Left colon (tissue), 2 donors: ENCODE measurements at regions not wholly inside any gene's neighbourhood (a gene's known extent, or its start where the extent isn't known, plus 50 kb on each side); places are given as distances from the start of the nearest gene placed in this dataset.

Source experiments
- ATAC-seq: fragments of 200-7000 bp; cut with Tn5 transposase; one replicate; pipeline ENCODE4 v1.9.1; 2020; ENCODE audit warnings: mild to moderate bottlenecking, moderate library complexity
- DNase-seq, 2 donors: peaks; one replicate each; pipeline ENCODE4 v3.0.0-alpha.2; 2020
- intact Hi-C, 2 donors: fragments of 100-400 bp; cut with DNase I in 1 of 2; cut with micrococcal nuclease in 1 of 2; formaldehyde crosslinking; loops; one replicate each; pipeline versions ENCODE4 v1.11.2 to v1.14.0; 2022; cut with DNase I, micrococcal nuclease
- donor health status: DM: no; HTN: no; CAD: no.
- donor health status: DM: yes; HTN: yes; CAD: no.

GRCh38 chr3:193837347-193837827, 244.4 kb downstream of the OPA1 start:
- ATAC-seq (no peak), DNase-seq (peak in 1 of 2 donors; percentile 11)
- intact Hi-C loops: no loop called here

DNA sequence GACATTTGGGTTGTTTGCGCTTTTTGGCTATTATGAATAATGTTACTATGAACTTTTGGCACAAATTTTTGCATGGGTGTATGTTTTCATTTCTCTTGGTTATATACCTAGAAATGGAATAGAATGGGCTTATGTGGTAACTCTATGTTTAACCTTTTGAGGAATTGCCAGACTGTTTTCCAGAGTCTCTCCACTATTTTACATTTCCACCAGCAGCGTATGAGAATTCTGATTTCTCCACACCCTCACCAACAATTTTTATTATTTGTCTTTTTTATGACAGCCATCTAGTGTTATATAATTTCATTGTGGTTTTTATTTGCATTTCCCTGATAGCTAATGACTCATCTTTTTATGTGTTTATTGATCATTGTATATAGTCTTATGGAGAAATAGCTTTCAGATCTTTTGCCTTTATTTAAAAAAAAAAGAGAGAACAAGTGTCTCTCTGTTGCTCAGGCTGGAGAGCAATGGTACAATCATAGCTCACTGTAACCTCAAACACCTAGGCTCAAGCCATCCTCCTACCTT, 247.2 kb downstream of the OPA1 start:
- intact Hi-C loops: no loop called here
- peak in 1 of 2 donors; percentile 16 for DNase-seq
- ATAC-seq: peak; percentile 55

- intact Hi-C loops: no loop called here
- DNase-seq (peak in 1 of 2 donors; percentile 19), ATAC-seq (no peak)
Measured at GRCh38 chr3:193841581-193841980, 248.6 kb downstream of the OPA1 start.

DNA sequence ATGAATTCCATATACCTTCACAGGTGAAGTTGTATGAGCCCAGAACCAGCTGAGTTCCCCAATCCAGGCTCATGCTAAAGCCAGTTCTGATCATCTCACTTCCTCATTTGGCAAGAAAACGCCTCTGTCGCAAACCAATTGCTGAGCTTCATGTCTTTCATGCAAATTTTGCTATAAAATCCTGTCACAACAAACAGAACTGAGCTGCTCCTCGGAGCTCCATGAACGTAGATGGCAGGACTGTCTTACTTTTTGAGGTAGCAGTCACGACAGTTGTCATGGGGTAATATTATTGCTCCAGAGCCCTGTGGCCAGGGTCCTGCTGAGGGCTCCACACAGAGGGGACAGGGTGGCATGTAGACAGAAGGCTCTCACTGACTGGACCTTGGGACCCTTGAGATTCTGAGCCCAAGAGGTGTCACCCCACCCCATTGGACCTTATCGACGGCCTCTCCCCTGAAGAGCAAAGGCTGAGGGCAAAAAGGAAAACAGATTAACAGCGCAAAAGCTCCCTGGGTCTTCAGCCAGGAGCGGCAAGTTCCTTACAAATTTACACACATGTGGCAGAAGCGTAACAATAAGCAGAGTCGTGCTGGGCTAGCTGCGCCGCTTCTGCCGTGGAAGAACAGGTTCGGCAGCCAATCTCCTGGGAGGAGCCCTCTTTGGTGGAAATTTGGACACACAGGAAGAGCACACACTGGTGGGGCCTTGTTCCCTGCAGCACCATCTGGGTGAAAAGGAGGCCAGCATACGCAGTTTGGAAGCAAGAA, 249.2 kb downstream of the OPA1 start:
- intact Hi-C loops: no loop called here
- ATAC-seq (no peak), DNase-seq (peak; percentile 32 to 39)

DNA sequence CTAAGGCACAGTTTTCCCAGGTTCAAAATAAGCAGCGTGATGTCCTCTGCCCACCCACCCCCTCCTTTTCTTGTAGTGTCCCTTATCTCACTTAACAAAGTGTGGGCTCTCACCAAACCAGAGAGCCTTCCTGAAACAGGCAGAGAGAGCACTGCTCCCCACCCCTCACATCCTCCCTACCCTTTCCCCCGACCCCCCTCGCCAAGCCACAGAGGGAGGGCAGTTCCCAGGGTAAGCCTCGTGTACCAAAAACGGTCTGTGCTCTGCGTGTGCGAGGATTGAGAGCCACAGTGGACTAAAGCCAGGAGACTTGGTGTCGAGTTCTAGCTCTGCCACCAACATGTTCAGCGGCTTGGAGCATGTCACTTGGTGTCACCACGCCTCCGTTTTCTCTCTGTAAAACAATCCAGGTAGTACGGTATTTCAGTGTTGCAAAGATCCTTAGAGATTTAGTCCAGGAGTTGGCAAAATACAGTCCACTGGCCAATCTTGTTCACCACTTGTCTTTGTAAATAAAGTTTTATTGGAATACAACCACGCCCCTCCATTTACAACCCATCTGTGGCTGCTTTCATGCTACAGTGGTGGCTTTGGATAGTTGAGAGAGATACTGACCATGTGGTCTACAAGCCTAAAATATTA, 249.9 kb downstream of the OPA1 start:
- ATAC-seq (peak; percentile 35), DNase-seq (peak in 1 of 2 donors; percentile 31)

GRCh38 chr3:193843474-193844301, 250.7 kb downstream of the OPA1 start:
- peak; percentile 74 for ATAC-seq
- peak; percentile 59 to 79 for DNase-seq
- intact Hi-C loops: no loop called here

More for the DNA sequence above, 249.9 kb downstream of the OPA1 start:
- intact Hi-C loops: no loop called here

DNA sequence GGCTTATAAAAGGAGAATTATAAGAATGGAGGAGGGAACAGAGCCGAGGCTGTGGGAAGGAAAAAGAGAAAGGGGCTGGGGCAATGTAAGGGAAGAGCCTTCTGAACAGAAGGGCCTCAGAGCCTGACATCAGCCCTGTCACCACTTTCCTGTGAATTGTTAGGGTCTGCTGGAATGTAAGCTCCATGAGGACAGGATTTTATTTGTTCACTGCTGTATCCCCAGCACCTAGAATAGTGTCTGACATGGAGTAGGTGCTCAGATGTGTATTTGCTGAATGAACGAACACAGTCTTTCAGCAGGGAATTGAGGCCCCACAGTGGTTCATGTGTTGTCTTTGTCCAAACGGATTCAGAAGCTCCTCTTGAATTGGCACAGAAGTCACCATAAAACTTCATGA, 251.5 kb downstream of the OPA1 start:
- intact Hi-C loops: no loop called here
- no peak for ATAC-seq

DNA sequence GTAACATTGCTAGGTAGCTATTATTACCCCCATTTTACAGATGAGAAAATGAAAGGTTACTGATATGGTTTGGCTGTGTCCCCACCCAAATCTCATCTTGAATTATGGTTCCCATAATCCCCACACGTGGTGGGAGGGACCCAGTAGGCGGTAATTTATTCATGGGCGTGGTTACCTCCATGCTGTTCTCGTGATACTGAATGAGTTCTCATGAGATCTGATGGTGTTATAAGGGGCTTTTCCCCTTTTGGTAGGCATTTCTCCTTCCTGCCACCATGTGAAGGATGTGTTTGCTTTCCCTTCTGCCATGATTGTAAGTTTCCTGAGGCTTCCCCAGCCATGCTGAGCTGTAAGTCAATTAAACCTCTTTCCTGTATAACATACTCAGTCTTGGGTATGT, 252.1 kb downstream of the OPA1 start:
- ATAC-seq (no peak), DNase-seq (peak in 1 of 2 donors; percentile 14)
- intact Hi-C loops: no loop called here

More for the DNA sequence above, 251.5 kb downstream of the OPA1 start:
- no peak for DNase-seq

DNA sequence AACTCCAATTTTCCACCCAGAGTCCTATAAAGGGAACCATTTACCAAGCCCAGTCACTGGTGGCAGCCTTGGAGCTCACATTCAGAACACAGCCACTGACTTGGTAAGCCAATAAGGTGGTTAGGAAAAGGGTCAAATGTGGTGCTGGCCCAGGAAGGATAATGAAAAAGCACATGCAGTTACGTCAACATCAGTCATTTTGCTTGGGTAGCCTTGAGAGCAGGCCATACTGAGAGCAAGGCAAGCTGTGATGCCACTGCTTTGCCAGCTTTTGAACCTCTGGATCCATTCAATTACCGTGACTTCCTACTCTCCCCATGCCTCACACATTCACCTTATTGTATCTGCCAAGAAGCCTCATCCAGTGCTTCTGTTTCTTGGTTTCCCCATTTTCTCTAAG, 253.6 kb downstream of the OPA1 start:
- intact Hi-C loops: no loop called here
- DNase-seq: peak in 1 of 2 donors; percentile 16
- no peak for ATAC-seq

GRCh38 chr3:193847402-193847801, 254.4 kb downstream of the OPA1 start:
- intact Hi-C loops: no loop called here
- no peak for DNase-seq
- ATAC-seq: peak; percentile 71

DNA sequence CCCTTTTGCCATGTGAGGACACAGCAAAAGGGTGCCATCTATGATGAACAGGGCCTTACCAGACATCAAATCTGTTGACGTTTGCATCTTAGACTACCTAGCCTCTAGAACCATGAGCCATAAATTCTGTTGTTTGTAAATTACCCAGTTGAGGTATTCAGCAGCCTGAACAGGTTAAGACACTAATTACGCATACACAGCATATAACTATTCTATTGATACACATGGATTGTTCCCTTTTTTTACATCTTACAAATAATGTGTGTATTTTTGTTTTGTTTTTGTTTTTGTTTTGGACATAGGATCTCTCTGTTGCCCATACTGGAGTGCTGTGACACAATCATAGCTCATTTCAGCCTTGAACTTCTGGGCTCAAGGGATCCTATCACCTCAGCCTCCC, 255.5 kb downstream of the OPA1 start:
- DNase-seq: no peak
- intact Hi-C loops: no loop called here
- ATAC-seq: no peak

DNA sequence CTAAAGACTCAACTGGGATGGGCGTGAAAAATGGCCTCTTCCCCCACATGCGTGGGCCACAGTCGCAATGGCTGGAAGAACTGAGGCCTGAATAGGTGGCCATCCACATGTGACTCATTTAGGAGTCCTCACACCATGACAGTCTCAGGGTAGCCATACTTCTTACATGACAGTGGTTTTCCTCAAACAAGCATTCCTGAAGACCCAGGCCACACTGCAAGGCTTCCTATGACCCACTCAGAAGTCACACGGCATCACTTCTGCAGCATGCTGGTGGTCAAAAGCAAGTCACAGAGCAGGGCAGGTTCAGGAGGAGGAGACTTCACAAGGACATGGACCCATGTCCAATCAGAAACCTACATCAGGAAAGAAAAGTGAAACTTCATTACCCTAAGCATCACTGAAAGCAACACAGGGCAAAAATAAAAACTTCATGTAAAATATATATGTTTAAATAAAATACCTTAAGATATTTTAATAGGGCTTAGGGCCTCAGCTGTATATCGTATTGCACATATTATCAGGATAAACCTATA, 257.1 kb downstream of the OPA1 start:
- ATAC-seq (no peak), DNase-seq (peak in 1 of 2 donors; percentile 20)
- intact Hi-C loops: no loop called here

GRCh38 chr3:193851428-193851847, 258.4 kb downstream of the OPA1 start:
- peak in 1 of 2 donors; percentile 23 for DNase-seq
- intact Hi-C loops: no loop called here
- ATAC-seq: no peak

DNA sequence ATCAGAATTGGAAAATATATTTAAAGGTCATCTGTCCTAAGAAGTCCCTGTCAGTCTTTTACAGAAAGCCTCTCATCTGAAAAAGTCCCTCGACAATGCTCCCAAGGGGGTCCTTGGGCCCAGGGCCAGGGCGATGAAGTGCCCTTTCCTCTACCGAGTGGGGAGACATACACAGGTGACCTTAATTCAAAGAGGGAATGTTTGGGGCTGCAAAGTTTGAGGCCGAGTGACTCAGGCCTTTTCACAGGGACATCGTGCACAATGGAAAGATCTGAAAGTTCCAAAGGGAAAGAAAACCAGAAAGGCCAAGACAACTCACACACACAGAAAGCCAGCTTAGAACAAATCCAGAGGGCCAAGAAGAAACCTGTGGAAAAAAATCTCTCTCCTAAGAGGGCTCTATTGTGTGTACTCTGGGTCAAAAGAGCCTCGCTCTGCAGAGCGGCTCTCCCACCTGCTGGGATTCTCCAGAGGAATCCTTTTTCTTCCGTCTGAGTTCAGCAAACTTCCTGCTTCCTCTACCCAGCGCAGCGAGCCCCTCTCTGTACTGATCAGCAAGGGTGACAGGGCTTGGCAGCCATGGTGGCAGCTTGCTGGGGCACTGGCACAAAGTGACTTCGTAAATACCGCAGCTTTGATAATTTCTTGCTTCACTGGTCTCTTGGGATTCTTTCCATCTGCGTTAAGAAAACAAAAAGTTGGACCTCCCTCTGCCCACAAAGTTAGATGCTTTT, 259.1 kb downstream of the OPA1 start:
- peak; percentile 8 for ATAC-seq
- intact Hi-C loops: no loop called here
- peak in 1 of 2 donors; percentile 28 for DNase-seq

DNA sequence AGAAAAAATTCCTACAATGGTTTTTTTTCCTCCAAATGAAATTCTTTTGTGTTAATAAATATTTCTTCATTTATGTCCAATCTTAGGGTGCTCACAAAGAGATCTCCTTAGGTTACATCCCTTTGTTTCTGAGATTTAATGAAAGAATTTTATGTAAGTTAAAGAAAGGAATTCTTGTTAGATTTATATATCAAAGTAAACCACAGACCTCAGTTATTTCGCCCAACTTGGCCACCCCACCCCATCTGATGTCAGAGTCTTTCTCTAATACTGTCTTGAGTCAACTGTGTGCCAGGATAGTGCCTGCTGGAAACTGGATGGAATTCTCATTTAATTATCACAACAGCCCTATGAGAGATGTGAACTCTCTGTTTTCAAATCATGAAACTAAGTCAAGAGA, 259.9 kb downstream of the OPA1 start:
- no peak for ATAC-seq
- DNase-seq: peak in 1 of 2 donors; percentile 11
- intact Hi-C loops: no loop called here

DNA sequence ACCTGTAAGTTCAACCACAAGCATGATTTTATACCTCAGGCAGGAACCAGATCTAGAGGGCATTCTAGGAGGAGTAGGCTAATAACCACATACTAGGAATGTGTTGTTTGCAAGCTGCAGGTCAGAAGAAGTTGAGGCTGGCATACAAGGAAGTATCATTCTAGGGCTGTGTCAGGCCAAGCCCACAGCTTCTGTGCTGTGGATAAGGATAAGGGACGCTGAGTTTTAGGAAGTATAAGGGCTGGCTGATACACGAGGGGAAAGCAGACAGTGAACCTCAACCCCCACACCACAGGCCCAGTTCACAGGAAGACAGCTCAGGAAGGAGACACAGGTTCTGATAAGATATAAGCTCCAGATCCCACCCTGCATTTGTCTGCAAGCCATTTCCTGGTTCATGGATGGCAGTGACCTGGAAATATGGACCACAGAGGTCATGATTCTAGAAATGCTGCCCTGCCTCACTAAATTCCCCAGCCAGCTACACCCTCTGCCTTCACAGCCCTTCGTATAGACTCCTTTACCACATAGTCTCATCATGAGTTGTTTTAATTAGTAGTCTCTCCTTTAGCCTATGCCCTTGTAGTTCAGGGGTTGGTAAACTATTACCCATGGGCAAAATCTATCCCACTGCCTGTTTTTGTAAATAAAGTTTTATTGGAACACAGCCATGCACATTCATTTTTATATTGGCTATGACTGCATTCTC, 260.7 kb downstream of the OPA1 start:
- intact Hi-C loops: no loop called here
- ATAC-seq (peak; percentile 81), DNase-seq (peak in 1 of 2 donors; percentile 44)

DNA sequence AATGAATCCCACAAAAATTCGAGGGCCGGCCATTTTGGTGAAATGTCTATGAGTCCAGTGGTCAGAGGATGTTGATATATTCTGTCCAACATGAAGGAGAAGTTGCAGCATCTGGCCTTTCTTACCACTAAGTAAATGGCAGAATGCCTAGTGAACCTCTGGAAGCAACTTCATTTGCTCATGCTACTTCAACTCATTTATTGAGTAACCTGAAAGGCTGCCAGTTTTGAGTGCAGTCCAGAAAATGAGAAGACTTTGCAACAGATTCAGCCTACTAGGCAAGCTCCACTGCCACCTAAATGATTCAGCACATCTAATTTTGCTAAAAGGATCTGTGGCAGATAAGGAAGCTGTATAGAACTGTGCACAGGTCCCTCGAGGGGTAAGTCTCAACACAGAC, 265.0 kb downstream of the OPA1 start:
- no peak for DNase-seq
- no peak for ATAC-seq
- intact Hi-C loops: no loop called here

- DNase-seq: peak; percentile 27 to 62
- intact Hi-C loops: no loop called here
- ATAC-seq: peak; percentile 89
Measured at GRCh38 chr3:193859195-193859594, 266.2 kb downstream of the OPA1 start.
